GM12878 (cell line): ENCODE measurements at regions not wholly inside any gene's neighbourhood (a gene's known extent, or its start where the extent isn't known, plus 50 kb on each side); places are given as distances from the start of the nearest gene placed in this dataset.

Source experiments
- ATAC-seq: fragments of 200-7000 bp; cut with Tn5 transposase; 3 replicates; pipeline ENCODE4 v1.9.1; 2020; ENCODE audit warnings: mild to moderate bottlenecking, moderate library complexity
- BruUV-seq: library from RNA; stranded (reverse); fragments of 400-500 nt; replicated peaks from 2 replicates; lab custom pipeline; 2021; lab: Mats Ljungman, UMichigan
- CTCF ChIA-PET: fragments of 300-600 bp; sonication (Branson Sonifier 250); formaldehyde crosslinking; extraction: SDS; loops from one replicate; lab custom pipeline; 2021; ENCODE audit warnings: inconsistent platforms; lab: Yijun Ruan, JAX
- POLR2A ChIA-PET: fragments of 350-600 bp; formaldehyde crosslinking; extraction: SDS; loops from one replicate; lab custom pipeline; 2021; ENCODE audit warnings: inconsistent platforms; lab: Charles Lee
- RAD21 ChIA-PET: fragments of 300-600 bp; sonication (Branson Sonifier 250); formaldehyde crosslinking; loops from one replicate; lab custom pipeline; 2023; ENCODE audit warnings: antibody characterized with exemption; ENCODE audit not compliant: unreplicated experiment; lab: Charles Lee
- SMC1A ChIA-PET: fragments of 300-600 bp; sonication (Branson Sonifier 250); formaldehyde crosslinking; loops from one replicate; lab custom pipeline; 2023; ENCODE audit not compliant: unreplicated experiment, uncharacterized antibody; lab: Charles Lee
- DNase-seq: peaks from one replicate; pipeline ENCODE4 v3.0.0-alpha.2; 2011; ENCODE audit warnings: low read depth, low spot score
- FAIRE-seq: peaks from 3 replicates; lab custom pipeline; 2011; peaks lifted over from hg19 to GRCh38; lab: Jason Lieb, UNC
- H2AFZ ChIP-seq: 2 replicates; pipeline ENCODE4 v1.6.0; 2011; ENCODE audit warnings: low read depth, low read length, control low read depth; ENCODE audit not compliant: control insufficient read depth
- H3K27ac ChIP-seq: 2 replicates; pipeline ENCODE4 v1.5.1; 2011; ENCODE audit warnings: control low read depth; ENCODE audit not compliant: control insufficient read depth, insufficient read depth
- H3K27me3 ChIP-seq, 2 experiments: replicated peaks in 1 of 2; 2 replicates each; pipeline versions ENCODE4 v1.6.0 to v1.6.1; 2011; ENCODE audit warnings: low read length in 1 of 2; ENCODE audit not compliant: control insufficient read depth in 2 of 2, insufficient read depth in 2 of 2
- H3K36me3 ChIP-seq, 2 experiments: 2 replicates each; pipeline ENCODE4 v1.5.1; 2011; ENCODE audit warnings: low read length in 1 of 2; ENCODE audit not compliant: control insufficient read depth in 2 of 2, insufficient read depth in 2 of 2
- H3K4me1 ChIP-seq: 2 replicates; pipeline ENCODE4 v1.6.1; 2011; ENCODE audit warnings: mild to moderate bottlenecking, low read length, moderate library complexity, mixed read lengths; ENCODE audit not compliant: control insufficient read depth, insufficient read depth
- H3K4me2 ChIP-seq: 2 replicates; pipeline ENCODE4 v1.6.0; 2011; ENCODE audit warnings: control low read depth; ENCODE audit not compliant: control insufficient read depth, insufficient read depth
- H3K4me3 ChIP-seq: fragments of 200-600 bp; sonication (generic); 2 replicates; pipeline ENCODE4 v1.5.1; 2016
- H3K79me2 ChIP-seq: 2 replicates; pipeline ENCODE4 v1.6.0; 2011; ENCODE audit warnings: low read length; ENCODE audit not compliant: control insufficient read depth, insufficient read depth
- H3K9ac ChIP-seq: 2 replicates; pipeline ENCODE4 v1.8.0; 2011; ENCODE audit warnings: low read length, control low read depth, mixed read lengths; ENCODE audit not compliant: control insufficient read depth, insufficient read depth
- H3K9me3 ChIP-seq: replicated peaks from 3 replicates; pipeline ENCODE4 v1.5.1; 2011; ENCODE audit warnings: mild to moderate bottlenecking, low read length; ENCODE audit not compliant: control insufficient read depth, insufficient read depth
- H4K20me1 ChIP-seq: 2 replicates; pipeline ENCODE4 v1.6.0; 2011; ENCODE audit not compliant: control insufficient read depth, insufficient read depth
- BCL11A ChIP-seq: IDR thresholded peaks from 2 replicates; pipeline ENCODE4 v1.6.1; 2011; ENCODE audit warnings: low read depth, low read length
- CEBPZ ChIP-seq: fragments of 150-350 bp; IDR thresholded peaks from 2 replicates; pipeline ENCODE4 v1.6.1; 2016; ENCODE audit warnings: low read depth, low read length
- POLR2AphosphoS2 ChIP-seq: IDR thresholded peaks from 2 replicates; pipeline ENCODE4 v1.6.1; 2011; ENCODE audit warnings: low read depth, mild to moderate bottlenecking, low read length, improper control_type of control experiment, moderate library complexity
- WGBS: methylation state at CpG from one replicate; pipeline ENCODE4 v1.1.6; 2016; ENCODE audit warnings: low lambda C conversion rate; ENCODE audit not compliant: insufficient replicate concordance, insufficient coverage; ENCODE audit errors: missing lambda C conversion rate; 5-methylcytosine and 5-hydroxymethylcytosine counted together
- in situ Hi-C: fragments of 300-500 bp; cut with MboI; formaldehyde crosslinking; loops from 9 replicates; pipeline ENCODE4 v1.14.3; 2018; ENCODE audit warnings: mixed read lengths
- intact Hi-C: fragments of 100-400 bp; cut with micrococcal nuclease; formaldehyde crosslinking; loops from one replicate; pipeline ENCODE4 v1.14.2; 2022; ENCODE audit not compliant: unreplicated experiment

GRCh38 chr2:23286031-23286757 lies 98.8 kb upstream of the KLHL29 start:
- no peak for FAIRE-seq
- TF ChIP-seq BCL11A (no peak), CEBPZ (no peak), POLR2AphosphoS2 (no peak)
- ChIA-PET POLR2A (interaction anchor here (0.7 kb wide), 1 partner anchor 16 kb away, joined by 4 read pairs; no protein-coding TSS in a partner anchor), CTCF (interaction anchor here (1.5 kb wide), 1 partner anchor 19 kb away, joined by 3 read pairs; no protein-coding TSS in a partner anchor), RAD21 (interaction anchor here (0.6 kb wide), 1 partner anchor 169 kb away, joined by 3 read pairs; no protein-coding TSS in a partner anchor), SMC1A (no interaction called here)
- H3K9me3 ChIP-seq = no peaks in the 10 kb centered on the region
- H3K4me3 ChIP-seq = no peak overlapping the region
- no peak overlapping the region for H3K27ac ChIP-seq
- peaks cover 0 to 9% of the 10 kb centered on the region in 2 experiments; a peak in 2 of 4 replicates for H3K27me3 ChIP-seq
- in situ Hi-C loops = no loop called here
- no peak overlapping the region for H3K9ac ChIP-seq
- 10% methylated on average over 6 of the region's 6 CpGs for WGBS
- ATAC-seq = no peak
- no peak for DNase-seq
- BruUV-seq = no TSS peak
- no peaks in the 10 kb centered on the region for H3K79me2 ChIP-seq
- H3K4me2 ChIP-seq = no peak overlapping the region
- no peak overlapping the region for H2AFZ ChIP-seq
- no peaks in the 10 kb centered on the region for H4K20me1 ChIP-seq
- H3K4me1 ChIP-seq = no peaks in the 10 kb centered on the region
- intact Hi-C loops = no loop called here
- no peaks in the 10 kb centered on the region for H3K36me3 ChIP-seq
